ENCODE measurements at regions not wholly inside any gene's neighbourhood (a gene's known extent, or its start where the extent isn't known, plus 50 kb on each side); places are given as distances from the start of the nearest gene placed in this dataset.

DNA sequence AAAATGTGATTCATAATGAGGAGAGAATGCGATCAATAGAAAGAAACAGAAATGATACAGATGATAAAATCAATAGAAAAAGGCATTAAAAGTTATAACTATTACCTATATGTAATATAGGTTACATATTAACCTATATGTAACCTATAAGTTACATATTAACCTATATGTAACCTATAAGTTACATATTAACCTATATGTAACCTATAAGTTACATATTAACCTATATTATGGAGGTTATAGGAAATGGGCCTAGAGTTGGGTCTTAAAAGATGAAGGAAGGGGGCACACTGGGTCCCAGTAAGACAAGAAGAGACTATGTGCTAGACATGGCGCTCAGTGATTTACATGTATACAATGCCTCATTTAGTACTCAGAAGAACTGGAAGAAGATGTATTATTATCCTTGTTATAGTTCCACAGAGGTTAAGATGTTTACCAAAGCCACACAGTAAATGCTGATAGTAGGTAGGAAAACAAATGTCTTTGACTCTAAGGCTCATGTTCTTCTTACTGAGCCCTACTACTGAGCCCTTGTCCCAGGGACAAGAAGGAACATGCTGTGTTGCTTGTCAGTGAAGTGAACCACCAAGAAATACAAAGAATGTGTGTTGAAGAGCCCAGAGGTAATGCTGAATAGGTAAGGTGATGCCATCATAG lies 444.6 kb upstream of the PLXNA2 start:
- no peaks in the 10 kb centered on the region for H3K27me3 ChIP-seq (ENCODE audit: control insufficient read depth, insufficient read depth, low read length)
- no peaks in the 10 kb centered on the region for H3K36me3 ChIP-seq (ENCODE audit: control insufficient read depth, insufficient read depth, low read length)
- no peak for DNase-seq (ENCODE audit: low read depth)
- H3K4me3 ChIP-seq (ENCODE audit: low read depth, low read length), result no peak overlapping the region
- TF ChIP-seq, protein P1, sequence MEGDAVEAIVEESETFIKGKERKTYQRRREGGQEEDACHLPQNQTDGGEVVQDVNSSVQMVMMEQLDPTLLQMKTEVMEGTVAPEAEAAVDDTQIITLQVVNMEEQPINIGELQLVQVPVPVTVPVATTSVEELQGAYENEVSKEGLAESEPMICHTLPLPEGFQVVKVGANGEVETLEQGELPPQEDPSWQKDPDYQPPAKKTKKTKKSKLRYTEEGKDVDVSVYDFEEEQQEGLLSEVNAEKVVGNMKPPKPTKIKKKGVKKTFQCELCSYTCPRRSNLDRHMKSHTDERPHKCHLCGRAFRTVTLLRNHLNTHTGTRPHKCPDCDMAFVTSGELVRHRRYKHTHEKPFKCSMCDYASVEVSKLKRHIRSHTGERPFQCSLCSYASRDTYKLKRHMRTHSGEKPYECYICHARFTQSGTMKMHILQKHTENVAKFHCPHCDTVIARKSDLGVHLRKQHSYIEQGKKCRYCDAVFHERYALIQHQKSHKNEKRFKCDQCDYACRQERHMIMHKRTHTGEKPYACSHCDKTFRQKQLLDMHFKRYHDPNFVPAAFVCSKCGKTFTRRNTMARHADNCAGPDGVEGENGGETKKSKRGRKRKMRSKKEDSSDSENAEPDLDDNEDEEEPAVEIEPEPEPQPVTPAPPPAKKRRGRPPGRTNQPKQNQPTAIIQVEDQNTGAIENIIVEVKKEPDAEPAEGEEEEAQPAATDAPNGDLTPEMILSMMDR (IDR thresholded peaks at IDR 0.05; ENCODE audit: insufficient read depth, low read length, poor library complexity, severe bottlenecking), result no peak

DNA sequence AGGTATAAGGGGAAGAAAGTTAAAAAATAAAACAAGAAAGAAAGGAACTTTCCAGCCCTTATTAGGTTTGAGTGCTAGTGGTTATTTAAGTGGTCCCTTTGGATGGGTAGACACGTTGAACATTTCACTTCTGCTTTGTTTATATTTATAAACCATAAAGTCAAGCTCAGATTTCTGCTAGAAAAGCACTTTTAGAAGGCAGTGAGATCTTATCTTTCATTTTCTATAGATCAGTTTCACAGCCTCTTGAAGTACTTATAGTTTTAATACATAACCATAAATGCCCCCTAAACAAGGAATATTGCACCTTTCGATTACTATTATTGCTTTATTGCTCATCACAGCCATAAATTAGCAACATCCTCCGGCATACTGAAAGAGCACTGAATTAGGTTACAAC lies 446.8 kb upstream of the PLXNA2 start:
- no peak overlapping the region for H3K4me3 ChIP-seq (ENCODE audit: low read depth, low read length)
- no peaks in the 10 kb centered on the region for H3K27me3 ChIP-seq (ENCODE audit: control insufficient read depth, insufficient read depth, low read length)
- no peak for DNase-seq (ENCODE audit: low read depth)
- no peaks in the 10 kb centered on the region for H3K36me3 ChIP-seq (ENCODE audit: control insufficient read depth, insufficient read depth, low read length)
- TF ChIP-seq, protein P1 (IDR thresholded peaks at IDR 0.05; ENCODE audit: insufficient read depth, low read length, poor library complexity, severe bottlenecking), result no peak

DNA sequence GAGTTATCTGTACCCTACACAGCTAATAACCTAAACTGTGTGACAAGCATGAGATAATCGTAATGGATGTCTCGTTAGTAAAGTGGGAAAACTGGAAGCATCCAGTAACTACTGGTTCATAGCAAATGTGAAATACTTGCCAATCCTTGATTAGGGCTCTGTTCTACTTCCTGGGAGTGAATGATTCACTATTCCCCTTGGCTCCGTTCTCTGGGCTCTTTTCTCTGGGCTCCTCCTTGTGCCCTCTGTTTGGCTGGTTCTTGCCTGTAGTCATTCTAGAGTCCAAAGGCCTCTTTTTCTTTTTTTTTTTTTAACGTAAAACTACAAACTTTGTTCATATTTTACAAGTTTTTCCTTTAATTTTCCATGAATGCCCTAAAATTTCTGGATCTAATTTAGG lies 465.8 kb upstream of the PLXNA2 start:
- no peak for DNase-seq (ENCODE audit: low read depth)
- H3K36me3 ChIP-seq (ENCODE audit: control insufficient read depth, insufficient read depth, low read length), result no peaks in the 10 kb centered on the region
- H3K27me3 ChIP-seq (ENCODE audit: control insufficient read depth, insufficient read depth, low read length), result no peaks in the 10 kb centered on the region
- H3K4me3 ChIP-seq (ENCODE audit: low read depth, low read length), result no peak overlapping the region
- TF ChIP-seq, protein P1 (IDR thresholded peaks at IDR 0.05; ENCODE audit: insufficient read depth, low read length, poor library complexity, severe bottlenecking), result no peak

DNA sequence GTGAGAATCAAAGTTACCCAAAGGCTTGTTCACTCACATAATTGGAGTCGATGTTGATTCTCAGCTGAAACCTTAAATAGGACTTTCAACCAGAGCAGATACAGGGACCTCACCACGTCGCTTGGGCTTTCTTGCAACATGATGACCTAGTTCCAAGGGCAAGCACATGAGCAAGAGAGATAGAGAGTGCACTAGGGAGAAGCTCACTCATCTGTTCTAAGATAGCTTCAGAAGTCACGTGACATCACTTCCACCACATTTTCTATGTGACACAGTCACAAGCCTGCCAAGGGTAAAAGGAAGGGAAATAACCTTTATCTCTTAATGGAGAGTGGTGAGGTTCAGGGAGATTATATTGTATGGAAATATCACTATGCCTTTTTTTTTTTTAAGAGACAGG lies 470.1 kb upstream of the PLXNA2 start:
- no peak for DNase-seq (ENCODE audit: low read depth)
- TF ChIP-seq, protein P1 (IDR thresholded peaks at IDR 0.05; ENCODE audit: insufficient read depth, low read length, poor library complexity, severe bottlenecking), result no peak
- H3K27me3 ChIP-seq (ENCODE audit: control insufficient read depth, insufficient read depth, low read length), result no peaks in the 10 kb centered on the region
- no peak overlapping the region for H3K4me3 ChIP-seq (ENCODE audit: low read depth, low read length)
- H3K36me3 ChIP-seq (ENCODE audit: control insufficient read depth, insufficient read depth, low read length), result no peaks in the 10 kb centered on the region

DNA sequence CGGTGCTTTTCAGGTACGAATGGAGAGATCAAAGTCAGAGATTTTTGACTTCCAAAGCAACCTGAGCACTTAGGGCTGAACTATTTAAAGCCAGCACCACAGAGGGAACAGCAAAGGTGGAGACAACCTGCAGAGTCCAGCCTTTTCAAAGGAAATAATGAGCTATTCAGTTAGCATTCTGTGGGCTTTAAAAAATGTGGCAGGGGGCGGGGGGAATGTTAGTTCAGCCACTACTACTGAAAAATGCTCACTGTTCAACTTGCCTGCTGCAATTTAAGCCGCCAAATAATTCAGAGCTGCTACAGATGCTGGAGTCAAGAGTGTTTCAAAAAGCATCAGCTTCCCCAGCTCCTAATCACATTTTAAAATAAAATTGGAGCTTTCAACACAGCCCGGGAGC lies 473.3 kb upstream of the PLXNA2 start:
- Histone ChIP-seq H3K36me3 (ENCODE audit: control insufficient read depth, insufficient read depth, low read length) (no peaks in the 10 kb centered on the region), H3K4me3 (ENCODE audit: low read depth, low read length) (no peak overlapping the region), H3K27me3 (ENCODE audit: control insufficient read depth, insufficient read depth, low read length) (no peaks in the 10 kb centered on the region)
- TF ChIP-seq, protein P1 (IDR thresholded peaks at IDR 0.05; ENCODE audit: insufficient read depth, low read length, poor library complexity, severe bottlenecking), result no peak
- DNase-seq (ENCODE audit: low read depth), result no peak

DNA sequence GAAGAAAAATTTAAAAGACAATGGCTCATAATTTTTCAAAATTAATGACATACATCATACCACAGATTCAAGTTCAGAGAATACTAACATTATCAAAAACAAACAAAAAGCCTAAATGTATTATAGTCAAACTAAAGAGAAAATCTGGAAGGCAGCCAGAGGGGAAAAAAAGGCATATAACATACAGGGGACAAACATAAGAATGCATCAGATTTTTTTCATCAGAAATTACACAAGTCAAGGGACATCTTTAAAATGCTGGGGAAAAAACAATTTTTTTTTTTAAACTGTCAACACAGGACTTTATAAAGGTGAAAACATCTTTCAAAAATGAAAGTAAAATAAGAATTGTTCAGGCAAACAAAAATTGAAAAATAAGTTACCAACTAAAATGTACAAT lies 478.4 kb upstream of the PLXNA2 start:
- DNase-seq (ENCODE audit: low read depth), result no peak
- H3K4me3 ChIP-seq (ENCODE audit: low read depth, low read length), result no peak overlapping the region
- H3K27me3 ChIP-seq (ENCODE audit: control insufficient read depth, insufficient read depth, low read length), result no peaks in the 10 kb centered on the region
- TF ChIP-seq, protein P1 (IDR thresholded peaks at IDR 0.05; ENCODE audit: insufficient read depth, low read length, poor library complexity, severe bottlenecking), result no peak
- no peaks in the 10 kb centered on the region for H3K36me3 ChIP-seq (ENCODE audit: control insufficient read depth, insufficient read depth, low read length)
